ENCODE measurements at regions not wholly inside any gene's neighbourhood (a gene's known extent, or its start where the extent isn't known, plus 50 kb on each side); places are given as distances from the start of the nearest gene placed in this dataset.

- no peak overlapping the region for H3K4me3 ChIP-seq (ENCODE audit: low read depth in 2 of 2, low read length in 2 of 2)
- H3K27me3 ChIP-seq (ENCODE audit: control insufficient read depth, insufficient read depth, low read length) = no peaks in the 10 kb centered on the region
- H3K9me3 ChIP-seq (ENCODE audit: control insufficient read depth, insufficient read depth, low read depth, low read length) = no peaks in the 10 kb centered on the region
- no peaks in the 10 kb centered on the region for H3K4me1 ChIP-seq (ENCODE audit: control insufficient read depth, insufficient read depth, low read length)
- in situ Hi-C loops (cut with HindIII; ENCODE audit: low pct_unique_long_range_greater_than_20kb, low sequenced_read_pairs) (no loop called here), intact Hi-C loops (cut with micrococcal nuclease; ENCODE audit: unreplicated experiment) (no loop called here)
- CTCF ChIA-PET = no interaction called here
- DNase-seq (ENCODE audit: low read depth, low spot score) = no peak
- POLR2A ChIA-PET = no interaction called here
- no peak for TF ChIP-seq TCF7L2 (IDR thresholded peaks at IDR 0.05; ENCODE audit: low read depth, low read length)
- no peak for TF ChIP-seq POLR2AphosphoS5 (IDR thresholded peaks at IDR 0.05; ENCODE audit: low read depth, low read length)
- TF ChIP-seq SIN3A (IDR thresholded peaks at IDR 0.05; ENCODE audit: borderline replicate concordance, insufficient read depth, low read depth, low read length) = no peak
- no peak for TF ChIP-seq CTCF (IDR thresholded peaks at IDR 0.05)
- no peak overlapping the region for H3K27ac ChIP-seq (ENCODE audit: low read length)
- BruUV-seq (replicated peaks) = no TSS peak
- no peak for ATAC-seq
- no peaks in the 10 kb centered on the region for H3K36me3 ChIP-seq (ENCODE audit: control insufficient read depth, insufficient read depth, low read length)
Measured at GRCh38 chr3:88467191-88467590, 317.4 kb downstream of the C3orf38 start.

DNA sequence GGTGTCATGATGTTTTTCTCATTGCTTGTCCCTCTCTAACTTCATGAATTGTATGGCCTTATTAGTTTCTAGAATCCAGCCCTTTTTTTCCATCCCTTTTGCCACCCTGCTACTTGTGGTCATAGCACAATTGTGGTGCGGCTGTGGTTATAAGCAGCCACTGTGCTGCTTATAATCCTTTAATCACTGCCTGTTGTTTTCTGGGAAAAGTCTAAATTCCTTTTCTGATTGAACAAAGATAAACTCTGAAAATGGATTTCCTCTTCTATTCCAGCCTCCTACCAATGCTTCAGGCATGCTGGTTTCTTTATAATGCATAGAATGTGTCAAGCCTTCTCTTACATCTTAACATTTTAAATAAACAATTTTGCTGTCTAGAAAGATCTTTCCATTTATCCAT lies 319.5 kb downstream of the C3orf38 start:
- Histone ChIP-seq H3K4me1 (ENCODE audit: control insufficient read depth, insufficient read depth, low read length) (no peaks in the 10 kb centered on the region), H3K4me3 (ENCODE audit: low read depth in 2 of 2, low read length in 2 of 2) (no peak overlapping the region), H3K27ac (ENCODE audit: low read length) (no peak overlapping the region), H3K9me3 (ENCODE audit: control insufficient read depth, insufficient read depth, low read depth, low read length) (no peaks in the 10 kb centered on the region), H3K36me3 (ENCODE audit: control insufficient read depth, insufficient read depth, low read length) (no peaks in the 10 kb centered on the region), H3K27me3 (ENCODE audit: control insufficient read depth, insufficient read depth, low read length) (no peaks in the 10 kb centered on the region)
- BruUV-seq (replicated peaks) = no TSS peak
- CTCF ChIA-PET = no interaction called here
- POLR2A ChIA-PET = no interaction called here
- TF ChIP-seq, protein P1, sequence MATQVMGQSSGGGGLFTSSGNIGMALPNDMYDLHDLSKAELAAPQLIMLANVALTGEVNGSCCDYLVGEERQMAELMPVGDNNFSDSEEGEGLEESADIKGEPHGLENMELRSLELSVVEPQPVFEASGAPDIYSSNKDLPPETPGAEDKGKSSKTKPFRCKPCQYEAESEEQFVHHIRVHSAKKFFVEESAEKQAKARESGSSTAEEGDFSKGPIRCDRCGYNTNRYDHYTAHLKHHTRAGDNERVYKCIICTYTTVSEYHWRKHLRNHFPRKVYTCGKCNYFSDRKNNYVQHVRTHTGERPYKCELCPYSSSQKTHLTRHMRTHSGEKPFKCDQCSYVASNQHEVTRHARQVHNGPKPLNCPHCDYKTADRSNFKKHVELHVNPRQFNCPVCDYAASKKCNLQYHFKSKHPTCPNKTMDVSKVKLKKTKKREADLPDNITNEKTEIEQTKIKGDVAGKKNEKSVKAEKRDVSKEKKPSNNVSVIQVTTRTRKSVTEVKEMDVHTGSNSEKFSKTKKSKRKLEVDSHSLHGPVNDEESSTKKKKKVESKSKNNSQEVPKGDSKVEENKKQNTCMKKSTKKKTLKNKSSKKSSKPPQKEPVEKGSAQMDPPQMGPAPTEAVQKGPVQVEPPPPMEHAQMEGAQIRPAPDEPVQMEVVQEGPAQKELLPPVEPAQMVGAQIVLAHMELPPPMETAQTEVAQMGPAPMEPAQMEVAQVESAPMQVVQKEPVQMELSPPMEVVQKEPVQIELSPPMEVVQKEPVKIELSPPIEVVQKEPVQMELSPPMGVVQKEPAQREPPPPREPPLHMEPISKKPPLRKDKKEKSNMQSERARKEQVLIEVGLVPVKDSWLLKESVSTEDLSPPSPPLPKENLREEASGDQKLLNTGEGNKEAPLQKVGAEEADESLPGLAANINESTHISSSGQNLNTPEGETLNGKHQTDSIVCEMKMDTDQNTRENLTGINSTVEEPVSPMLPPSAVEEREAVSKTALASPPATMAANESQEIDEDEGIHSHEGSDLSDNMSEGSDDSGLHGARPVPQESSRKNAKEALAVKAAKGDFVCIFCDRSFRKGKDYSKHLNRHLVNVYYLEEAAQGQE (IDR thresholded peaks at IDR 0.05; ENCODE audit: insufficient read depth in 1 of 2, low read depth in 2 of 2, low read length in 1 of 2) = no peak
- TF ChIP-seq SIN3A (IDR thresholded peaks at IDR 0.05; ENCODE audit: borderline replicate concordance, insufficient read depth, low read depth, low read length) (no peak), TCF7L2 (IDR thresholded peaks at IDR 0.05; ENCODE audit: low read depth, low read length) (no peak), CTCF (IDR thresholded peaks at IDR 0.05) (no peak), POLR2AphosphoS5 (IDR thresholded peaks at IDR 0.05; ENCODE audit: low read depth, low read length) (no peak)
- ATAC-seq = no peak
- in situ Hi-C loops (cut with HindIII; ENCODE audit: low pct_unique_long_range_greater_than_20kb, low sequenced_read_pairs) (no loop called here), intact Hi-C loops (cut with micrococcal nuclease; ENCODE audit: unreplicated experiment) (no loop called here)
- DNase-seq (ENCODE audit: low read depth, low spot score) = no peak

Measured in Panc1 (cell line).